Lower leg skin (tissue), 3 donors: ENCODE measurements at regions not wholly inside any gene's neighbourhood (a gene's known extent, or its start where the extent isn't known, plus 50 kb on each side); places are given as distances from the start of the nearest gene placed in this dataset.

Source experiments
- POLR2A ChIP-seq, 2 donors: fragments of 450-650 bp; IDR thresholded peaks; one replicate each; pipeline ENCODE4 v1.6.1; 2016 to 2017; ENCODE audit warnings: antibody characterized with exemption in 2 of 2, mild to moderate bottlenecking in 1 of 2, moderate library complexity in 1 of 2
- TF ChIP-seq, protein P1 (sequence below), 3 donors: fragments of 450-650 bp; IDR thresholded peaks; one replicate each; pipeline ENCODE4 v1.5.1; 2016; ENCODE audit warnings: antibody characterized with exemption in 3 of 3, mild to moderate bottlenecking in 3 of 3, moderate library complexity in 2 of 3

DNA sequence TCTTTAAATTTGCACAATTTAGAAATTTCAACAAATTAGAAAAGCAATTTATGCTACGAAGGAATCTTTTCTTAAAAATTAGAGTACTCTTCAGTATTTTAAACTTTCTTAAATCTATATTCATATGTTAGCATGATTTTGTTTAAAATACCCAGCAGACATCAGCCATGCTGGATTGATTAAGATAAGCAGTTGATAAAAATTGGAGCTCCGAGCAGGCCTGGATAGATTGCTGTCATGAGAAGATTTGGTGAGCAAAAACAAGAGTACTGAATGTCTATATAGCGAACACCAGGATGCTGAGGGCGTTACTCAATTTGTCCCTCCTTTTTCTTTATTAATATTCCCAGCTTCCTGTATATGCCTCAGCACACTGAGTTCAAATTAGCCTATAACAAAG lies 108.4 kb upstream of the SLC35B3 start:
- TF ChIP-seq, protein P1, sequence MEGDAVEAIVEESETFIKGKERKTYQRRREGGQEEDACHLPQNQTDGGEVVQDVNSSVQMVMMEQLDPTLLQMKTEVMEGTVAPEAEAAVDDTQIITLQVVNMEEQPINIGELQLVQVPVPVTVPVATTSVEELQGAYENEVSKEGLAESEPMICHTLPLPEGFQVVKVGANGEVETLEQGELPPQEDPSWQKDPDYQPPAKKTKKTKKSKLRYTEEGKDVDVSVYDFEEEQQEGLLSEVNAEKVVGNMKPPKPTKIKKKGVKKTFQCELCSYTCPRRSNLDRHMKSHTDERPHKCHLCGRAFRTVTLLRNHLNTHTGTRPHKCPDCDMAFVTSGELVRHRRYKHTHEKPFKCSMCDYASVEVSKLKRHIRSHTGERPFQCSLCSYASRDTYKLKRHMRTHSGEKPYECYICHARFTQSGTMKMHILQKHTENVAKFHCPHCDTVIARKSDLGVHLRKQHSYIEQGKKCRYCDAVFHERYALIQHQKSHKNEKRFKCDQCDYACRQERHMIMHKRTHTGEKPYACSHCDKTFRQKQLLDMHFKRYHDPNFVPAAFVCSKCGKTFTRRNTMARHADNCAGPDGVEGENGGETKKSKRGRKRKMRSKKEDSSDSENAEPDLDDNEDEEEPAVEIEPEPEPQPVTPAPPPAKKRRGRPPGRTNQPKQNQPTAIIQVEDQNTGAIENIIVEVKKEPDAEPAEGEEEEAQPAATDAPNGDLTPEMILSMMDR (IDR thresholded peaks at IDR 0.05): no peak
- TF ChIP-seq POLR2A (IDR thresholded peaks at IDR 0.05): no peak
